HepG2 (cell line): ENCODE measurements at regions not wholly inside any gene's neighbourhood (a gene's known extent, or its start where the extent isn't known, plus 50 kb on each side); places are given as distances from the start of the nearest gene placed in this dataset.

Experiments
- ATAC-seq: fragments of 200-7000 bp; cut with Tn5 transposase; 3 replicates; pipeline ENCODE4 v1.9.1; 2020; ENCODE audit warnings: mild to moderate bottlenecking, moderate library complexity
- BruUV-seq: library from RNA; stranded (reverse); fragments of 400-500 nt; replicated peaks from 2 replicates; lab custom pipeline; 2021; lab: Mats Ljungman, UMichigan
- CTCF ChIA-PET: fragments of 300-600 bp; formaldehyde crosslinking; extraction: SDS; loops from one replicate; lab custom pipeline; 2021; ENCODE audit warnings: low total read pairs, inconsistent platforms, low intra/inter-chr PET ratio; lab: Yijun Ruan, JAX
- POLR2A ChIA-PET: fragments of 350-600 bp; sonication (Branson Sonifier 250); formaldehyde crosslinking; loops from one replicate; lab custom pipeline; 2020; ENCODE audit warnings: antibody characterized with exemption, inconsistent platforms; lab: Yijun Ruan, JAX
- DNase-seq: peaks from one replicate; pipeline ENCODE4 v3.0.0-alpha.2; 2015; ENCODE audit warnings: low spot score
- FAIRE-seq: peaks from 3 replicates; lab custom pipeline; 2011; peaks lifted over from hg19 to GRCh38; lab: Jason Lieb, UNC
- H2AFZ ChIP-seq: one replicate; pipeline ENCODE4 v1.6.1; 2011; ENCODE audit warnings: low read length, inconsistent platforms
- H3K27ac ChIP-seq: fragments of 300-600 bp; 3 replicates; pipeline ENCODE4 v1.8.0; 2011; ENCODE audit warnings: mixed run types, mild to moderate bottlenecking, mixed read lengths, low read length, inconsistent platforms; ENCODE audit not compliant: insufficient read depth; ENCODE audit errors: extremely low read length
- H3K27me3 ChIP-seq, 2 experiments: fragments of 200-600 bp in 1 of 2; 2 replicates in 1 of 2; 3 replicates in 1 of 2; pipeline versions ENCODE4 v1.6.0 to v1.8.0; 2011; ENCODE audit warnings: low read length in 2 of 2, mild to moderate bottlenecking in 2 of 2, moderate library complexity in 2 of 2, inconsistent platforms in 1 of 2; ENCODE audit not compliant: insufficient read depth in 2 of 2, control insufficient read depth in 1 of 2
- H3K36me3 ChIP-seq, 2 experiments: fragments of 200-600 bp in 1 of 2; replicated peaks in 1 of 2; 2 replicates in 1 of 2; 3 replicates in 1 of 2; pipeline versions ENCODE4 v1.5.1 to v1.8.0; 2011; ENCODE audit warnings: low read length in 2 of 2, inconsistent platforms in 1 of 2; ENCODE audit not compliant: insufficient read depth in 2 of 2, control insufficient read depth in 1 of 2
- H3K4me1 ChIP-seq: 2 replicates; pipeline ENCODE4 v1.5.1; 2012; ENCODE audit warnings: low read length, inconsistent platforms; ENCODE audit not compliant: insufficient read depth
- H3K4me2 ChIP-seq: 2 replicates; pipeline ENCODE4 v1.6.0; 2011; ENCODE audit warnings: low read depth, low read length, inconsistent platforms
- H3K4me3 ChIP-seq, 3 experiments: fragments of 200-600 bp in 1 of 3; sonication (generic), shearing (Covaris generic) in 1 of 3; replicated peaks in 1 of 3; 2 replicates each; pipeline ENCODE4 v1.5.1; 2011 to 2016; ENCODE audit warnings: low read length in 3 of 3, inconsistent platforms in 2 of 3, low read depth in 2 of 3, mild to moderate bottlenecking in 2 of 3, control low read depth in 1 of 3, mixed read lengths in 1 of 3; ENCODE audit not compliant: insufficient read depth in 1 of 3
- H3K79me2 ChIP-seq: one replicate; pipeline ENCODE4 v1.6.1; 2011; ENCODE audit warnings: low read length, inconsistent platforms; ENCODE audit not compliant: insufficient read depth
- H3K9ac ChIP-seq: 2 replicates; pipeline ENCODE4 v1.6.0; 2011; ENCODE audit warnings: mild to moderate bottlenecking, low read depth, low read length, inconsistent platforms; ENCODE audit not compliant: insufficient read depth
- H3K9me3 ChIP-seq: 2 replicates; pipeline ENCODE4 v1.5.1; 2012; ENCODE audit warnings: mild to moderate bottlenecking, low read length
- H4K20me1 ChIP-seq: 2 replicates; pipeline ENCODE4 v1.6.0; 2011; ENCODE audit warnings: inconsistent platforms, mild to moderate bottlenecking, low read length, moderate library complexity; ENCODE audit not compliant: insufficient read depth
- CHCHD3 ChIP-seq: sonication (generic); formaldehyde crosslinking; IDR thresholded peaks from 2 replicates; pipeline ENCODE4 v1.8.0; 2022; ENCODE audit warnings: mild to moderate bottlenecking, missing genetic modification reagents, moderate library complexity
- DR1 ChIP-seq: sonication (generic); formaldehyde crosslinking; IDR thresholded peaks from 2 replicates; pipeline ENCODE4 v1.8.0; 2021; ENCODE audit warnings: mild to moderate bottlenecking, missing genetic modification reagents, inconsistent platforms
- MXI1 ChIP-seq: IDR thresholded peaks from 3 replicates; pipeline ENCODE4 v1.6.1; 2012; ENCODE audit warnings: low read depth, low read length, inconsistent platforms, borderline replicate concordance
- MYC ChIP-seq: sonication (generic); formaldehyde crosslinking; IDR thresholded peaks from 2 replicates; pipeline ENCODE4 v1.9.0; 2021; ENCODE audit warnings: missing genetic modification reagents, borderline replicate concordance
- NR2F1 ChIP-seq, 2 experiments: fragments of 450-650 bp in 1 of 2; formaldehyde crosslinking in 1 of 2; IDR thresholded peaks; 2 replicates each; pipeline versions ENCODE4 v1.5.0 to v1.6.1; 2016 to 2020; ENCODE audit warnings: mild to moderate bottlenecking in 1 of 2, missing compliant biosample characterization in 1 of 2, missing genetic modification reagents in 1 of 2, moderate library complexity in 1 of 2
- RBAK ChIP-seq: sonication (generic); formaldehyde crosslinking; IDR thresholded peaks from 2 replicates; pipeline ENCODE4 v1.5.1; 2020; ENCODE audit warnings: mild to moderate bottlenecking, missing genetic modification reagents
- REPIN1 ChIP-seq: sonication (generic); formaldehyde crosslinking; IDR thresholded peaks from 2 replicates; pipeline ENCODE4 v1.8.0; 2022; ENCODE audit warnings: missing genetic modification reagents, low read depth, mild to moderate bottlenecking, borderline replicate concordance
- SETDB1 ChIP-seq: sonication (generic); formaldehyde crosslinking; IDR thresholded peaks from 2 replicates; pipeline ENCODE4 v1.5.1; 2020; ENCODE audit warnings: missing genetic modification reagents, mild to moderate bottlenecking, borderline replicate concordance
- ZBTB3 ChIP-seq: sonication (generic); formaldehyde crosslinking; IDR thresholded peaks from 2 replicates; pipeline ENCODE4 v1.4.0; 2020; ENCODE audit warnings: low read depth, mild to moderate bottlenecking, moderate library complexity, missing genetic modification reagents, borderline replicate concordance
- ZNF557 ChIP-seq: sonication (generic); formaldehyde crosslinking; IDR thresholded peaks from 2 replicates; pipeline ENCODE4 v1.4.0; 2020; ENCODE audit warnings: missing genetic modification reagents
- ZNF746 ChIP-seq: sonication (generic); formaldehyde crosslinking; IDR thresholded peaks from 2 replicates; pipeline ENCODE4 v1.8.0; 2022; ENCODE audit warnings: mild to moderate bottlenecking, missing genetic modification reagents
- WGBS: methylation state at CpG from one replicate; pipeline ENCODE4 v1.1.6; 2017; ENCODE audit warnings: low lambda C conversion rate; 5-methylcytosine and 5-hydroxymethylcytosine counted together
- in situ Hi-C: cut with HindIII; loops from 2 replicates; pipeline ENCODE4 v1.10.0; 2017; ENCODE audit warnings: low pct_unique_long_range_greater_than_20kb; ENCODE audit not compliant: extremely low pct_ligation_motif_present
- intact Hi-C: fragments of 100-400 bp; cut with micrococcal nuclease; formaldehyde crosslinking; loops from one replicate; pipeline ENCODE4 v1.10.0; 2022; ENCODE audit not compliant: unreplicated experiment
- TF ChIP-seq, protein P1 (sequence below): sonication (generic); formaldehyde crosslinking; IDR thresholded peaks from 2 replicates; pipeline ENCODE4 v1.9.0; 2021; ENCODE audit warnings: missing genetic modification reagents, mild to moderate bottlenecking, borderline replicate concordance
- TF ChIP-seq, protein P2 (sequence below): sonication (generic); formaldehyde crosslinking; IDR thresholded peaks from 2 replicates; pipeline ENCODE4 v1.8.1; 2023; ENCODE audit warnings: mild to moderate bottlenecking, inconsistent platforms, moderate library complexity, missing genetic modification reagents, borderline replicate concordance

DNA sequence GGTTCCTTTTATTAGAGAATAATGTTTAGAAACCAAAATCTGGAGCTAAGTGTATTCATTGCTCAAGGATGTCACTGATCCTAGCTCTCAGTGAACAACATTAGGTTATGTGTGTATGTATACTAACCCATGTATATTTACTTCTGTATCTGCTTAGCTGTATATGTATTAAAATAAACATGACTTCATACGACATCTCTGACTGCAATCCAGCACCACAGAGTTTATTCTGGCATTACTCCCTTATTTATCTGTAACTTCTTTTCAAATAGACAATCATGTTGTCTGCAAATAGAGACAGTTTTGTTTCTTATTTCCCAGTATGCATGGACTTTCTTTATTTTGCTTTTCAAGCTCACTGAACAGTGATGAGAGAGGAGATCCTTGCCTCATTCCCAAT is 441.0 kb upstream of the NFE2L3 start:
- no peak overlapping the region for H2AFZ ChIP-seq
- no peak overlapping the region for H3K4me3 ChIP-seq
- no peak for FAIRE-seq
- ATAC-seq = no peak
- H3K36me3 ChIP-seq = no peaks in the 10 kb centered on the region
- in situ Hi-C loops (loop anchor here (10.0 kb wide), 1 partner anchor 144 kb away; no protein-coding TSS in a partner anchor), intact Hi-C loops (no loop called here)
- no TSS peak for BruUV-seq
- no peak overlapping the region for H3K4me2 ChIP-seq
- no peaks in the 10 kb centered on the region for H3K27me3 ChIP-seq
- no peak for DNase-seq
- no peak overlapping the region for H3K27ac ChIP-seq
- WGBS = 0% methylated on average over 1 of the region's 1 CpG
- no peak overlapping the region for H3K9ac ChIP-seq
- H4K20me1 ChIP-seq = no peaks in the 10 kb centered on the region
- H3K4me1 ChIP-seq = no peaks in the 10 kb centered on the region
- ChIA-PET CTCF (no interaction called here), POLR2A (no interaction called here)
- no peaks in the 10 kb centered on the region for H3K9me3 ChIP-seq
- TF ChIP-seq DR1 (CRISPR knock-in tag) = no peak
- no peak for TF ChIP-seq SETDB1 (CRISPR knock-in tag)
- TF ChIP-seq REPIN1 (CRISPR knock-in tag) = no peak
- TF ChIP-seq, protein P1, sequence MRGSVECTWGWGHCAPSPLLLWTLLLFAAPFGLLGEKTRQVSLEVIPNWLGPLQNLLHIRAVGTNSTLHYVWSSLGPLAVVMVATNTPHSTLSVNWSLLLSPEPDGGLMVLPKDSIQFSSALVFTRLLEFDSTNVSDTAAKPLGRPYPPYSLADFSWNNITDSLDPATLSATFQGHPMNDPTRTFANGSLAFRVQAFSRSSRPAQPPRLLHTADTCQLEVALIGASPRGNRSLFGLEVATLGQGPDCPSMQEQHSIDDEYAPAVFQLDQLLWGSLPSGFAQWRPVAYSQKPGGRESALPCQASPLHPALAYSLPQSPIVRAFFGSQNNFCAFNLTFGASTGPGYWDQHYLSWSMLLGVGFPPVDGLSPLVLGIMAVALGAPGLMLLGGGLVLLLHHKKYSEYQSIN (CRISPR knock-in tag) = no peak
- no peak for TF ChIP-seq ZNF746
- no peak for TF ChIP-seq MYC (CRISPR knock-in tag)
- no peaks in the 10 kb centered on the region for H3K79me2 ChIP-seq

DNA sequence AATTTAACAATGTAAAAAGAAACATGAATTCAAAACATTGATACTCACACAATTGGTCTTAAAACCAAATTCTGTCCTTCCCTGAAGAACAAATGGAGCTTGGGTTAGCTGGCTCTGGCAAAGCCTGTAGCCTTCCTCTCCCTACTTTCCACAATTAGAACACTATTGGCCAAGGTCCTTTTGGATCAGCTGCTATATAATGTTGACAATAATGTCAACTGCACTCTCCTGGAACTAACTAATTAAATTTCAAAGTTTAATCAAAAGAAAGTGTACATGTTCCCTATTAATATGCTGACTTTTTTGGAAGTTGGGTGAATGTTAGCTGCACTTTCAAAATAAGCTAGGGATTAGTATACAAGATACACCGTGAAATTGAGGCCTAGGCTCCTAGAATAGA is 440.1 kb upstream of the NFE2L3 start:
- 3% methylated on average over 1 of the region's 1 CpG for WGBS
- Histone ChIP-seq H3K27ac (no peak overlapping the region), H3K36me3 (no peaks in the 10 kb centered on the region), H3K9ac (no peak overlapping the region), H2AFZ (no peak overlapping the region), H3K4me1 (no peaks in the 10 kb centered on the region), H3K79me2 (no peaks in the 10 kb centered on the region), H4K20me1 (no peaks in the 10 kb centered on the region), H3K9me3 (no peaks in the 10 kb centered on the region), H3K4me2 (no peak overlapping the region), H3K27me3 (no peaks in the 10 kb centered on the region), H3K4me3 (no peak overlapping the region)
- intact Hi-C loops (no loop called here), in situ Hi-C loops (loop anchor here (10.0 kb wide), 1 partner anchor 143 kb away; no protein-coding TSS in a partner anchor)
- CTCF ChIA-PET = no interaction called here
- POLR2A ChIA-PET = no interaction called here
- BruUV-seq = no TSS peak
- DNase-seq (no peak), ATAC-seq (no peak), FAIRE-seq (no peak)
- TF ChIP-seq MXI1 (no peak), RBAK (CRISPR knock-in tag) (no peak), CHCHD3 (no peak), NR2F1 (CRISPR knock-in tag; IDR thresholded peaks at IDR 0.05) (no peak), ZNF557 (no peak), ZBTB3 (CRISPR knock-in tag) (no peak)
- TF ChIP-seq, protein P2, sequence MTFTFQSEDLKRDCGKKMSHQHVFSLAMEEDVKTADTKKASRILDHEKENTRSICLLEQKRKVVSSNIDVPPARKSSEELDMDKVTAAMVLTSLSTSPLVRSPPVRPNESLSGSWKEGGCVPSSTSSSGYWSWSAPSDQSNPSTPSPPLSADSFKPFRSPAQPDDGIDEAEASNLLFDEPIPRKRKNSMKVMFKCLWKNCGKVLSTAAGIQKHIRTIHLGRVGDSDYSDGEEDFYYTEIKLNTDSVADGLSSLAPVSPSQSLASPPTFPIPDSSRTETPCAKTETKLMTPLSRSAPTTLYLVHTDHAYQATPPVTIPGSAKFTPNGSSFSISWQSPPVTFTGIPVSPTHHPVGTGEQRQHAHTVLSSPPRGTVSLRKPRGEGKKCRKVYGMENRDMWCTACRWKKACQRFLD (CRISPR knock-in tag) = no peak
